Gastroesophageal sphincter (tissue), 4 donors: ENCODE measurements at regions not wholly inside any gene's neighbourhood (a gene's known extent, or its start where the extent isn't known, plus 50 kb on each side); places are given as distances from the start of the nearest gene placed in this dataset.
A peak's percentile ranks its signal among the peaks of the same experiment; 100 is the strongest.

Experiments
- ATAC-seq: fragments of 150-250 bp; one replicate; pipeline ENCODE4 v1.9.1; 2016; ENCODE audit warnings: mild to moderate bottlenecking, moderate library complexity
- H3K27ac ChIP-seq, 4 donors: fragments of 200-600 bp; sonication (generic) in 3 of 4; 1 replicate in 3 of 4; 2 replicates in 1 of 4; pipeline ENCODE4 v1.5.1; 2016 to 2019
- H3K27me3 ChIP-seq: fragments of 200-600 bp; sonication (generic); one replicate; pipeline ENCODE4 v1.5.1; 2019
- H3K36me3 ChIP-seq, 2 donors: fragments of 200-600 bp; sonication (generic); one replicate each; pipeline ENCODE4 v1.5.1; 2019; ENCODE audit warnings: control low read depth in 1 of 2
- H3K4me1 ChIP-seq, 3 donors: fragments of 200-600 bp; sonication (generic); 1 replicate in 2 of 3; 2 replicates in 1 of 3; pipeline ENCODE4 v1.5.1; 2016 to 2019; ENCODE audit warnings: control low read depth in 2 of 3
- H3K4me3 ChIP-seq, 2 donors: fragments of 200-600 bp; sonication (generic); one replicate each; pipeline ENCODE4 v1.5.1; 2019; ENCODE audit warnings: mild to moderate bottlenecking in 1 of 2, moderate library complexity in 1 of 2
- H3K9me3 ChIP-seq, 3 donors: fragments of 200-600 bp; sonication (generic); one replicate each; pipeline ENCODE4 v1.5.1; 2017 to 2019; ENCODE audit warnings: control low read depth in 2 of 3
- EP300 ChIP-seq: sonication (generic); formaldehyde crosslinking; IDR thresholded peaks from one replicate; pipeline ENCODE4 v1.6.1; 2017; ENCODE audit warnings: antibody characterized with exemption, mild to moderate bottlenecking
- POLR2A ChIP-seq, 2 donors: fragments of 450-650 bp; IDR thresholded peaks; one replicate each; pipeline ENCODE4 v1.6.1; 2017; ENCODE audit warnings: antibody characterized with exemption in 2 of 2, mild to moderate bottlenecking in 2 of 2, moderate library complexity in 1 of 2
- POLR2AphosphoS5 ChIP-seq: sonication (generic); formaldehyde crosslinking; IDR thresholded peaks from one replicate; pipeline ENCODE4 v1.6.1; 2017; ENCODE audit warnings: antibody characterized with exemption
- WGBS, 2 donors: methylation state at CpG; one replicate each; pipeline ENCODE4 v1.1.5; 2018; ENCODE audit warnings: low coverage in 1 of 2; 5-methylcytosine and 5-hydroxymethylcytosine counted together
- TF ChIP-seq, protein P1 (sequence below), 4 experiments: fragments of 200-600 bp in 2 of 4; fragments of 450-650 bp in 2 of 4; sonication (generic) in 1 of 4; IDR thresholded peaks; one replicate each; pipeline ENCODE4 v1.5.1; 2017 to 2019; ENCODE audit warnings: antibody characterized with exemption in 4 of 4, mild to moderate bottlenecking in 2 of 4, moderate library complexity in 2 of 4

DNA sequence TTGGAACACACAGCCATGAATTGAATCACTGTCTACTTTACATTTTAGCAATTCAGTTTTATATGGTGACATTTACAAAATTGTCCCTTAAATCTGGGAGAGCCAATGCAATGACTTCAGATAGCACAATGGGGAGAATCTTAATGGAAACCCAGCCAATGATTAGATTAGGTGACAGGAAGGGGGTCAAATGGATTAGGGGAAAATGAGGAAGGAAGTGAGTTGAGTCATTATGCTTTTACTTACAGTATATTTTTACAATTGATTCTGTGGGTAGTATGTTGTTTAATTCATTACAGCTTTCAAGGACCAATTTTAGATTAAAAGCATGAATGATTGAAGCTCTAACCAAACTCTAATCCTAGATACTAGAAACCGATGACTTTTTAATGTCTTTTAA lies 229.8 kb downstream of the SOX4 start:
- Histone ChIP-seq H3K27me3 (no peaks in the 10 kb centered on the region), H3K4me1 (peaks cover 0 to 12% (median 0%) of the 10 kb centered on the region in 3 donors), H3K9me3 (no peaks in the 10 kb centered on the region), H3K4me3 (no peak overlapping the region), H3K36me3 (no peaks in the 10 kb centered on the region), H3K27ac (no peak overlapping the region)
- 42 to 75% methylated on average over 1 of the region's 1 CpG for WGBS, 2 donors
- no peak for TF ChIP-seq POLR2A (IDR thresholded peaks at IDR 0.05)
- no peak for ATAC-seq

DNA sequence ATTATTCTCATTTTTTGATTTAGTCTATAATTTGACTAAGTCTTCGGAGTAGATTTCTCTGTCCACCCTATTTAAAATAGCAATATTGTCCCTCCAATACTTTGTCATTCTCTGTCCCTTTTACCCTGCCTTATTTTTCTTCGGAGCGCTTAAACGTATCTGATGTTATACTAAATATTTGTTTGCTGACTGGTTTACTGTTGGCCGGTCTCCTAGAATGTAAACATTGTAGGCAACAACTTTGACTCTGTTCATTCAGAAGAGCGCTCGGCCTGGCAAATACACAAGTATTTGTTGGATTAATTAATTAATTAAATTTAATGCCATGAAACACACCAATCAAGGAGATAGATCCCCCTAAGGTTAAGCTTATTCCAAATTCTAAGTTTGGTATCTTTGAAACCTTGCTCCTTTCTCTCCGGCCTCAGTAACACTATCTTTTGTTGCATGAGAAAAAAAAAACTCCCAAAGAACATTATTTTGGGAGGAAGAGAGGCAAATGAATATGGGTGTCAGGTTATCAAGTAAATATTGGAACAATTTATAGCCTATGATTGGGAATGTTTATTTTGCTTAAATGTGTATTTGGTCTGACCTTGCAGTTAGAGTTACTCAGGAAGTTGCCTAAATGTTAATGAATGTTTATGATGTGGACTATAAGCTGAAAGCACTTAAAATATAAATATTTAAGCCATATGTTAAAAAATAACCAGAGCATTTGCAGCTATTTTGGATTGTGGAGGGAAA lies 231.1 kb downstream of the SOX4 start:
- 82 to 94% methylated on average over 8 of the region's 8 CpGs for WGBS, 2 donors
- no peak for ATAC-seq
- H3K9me3 ChIP-seq: no peaks in the 10 kb centered on the region
- no peaks in the 10 kb centered on the region for H3K27me3 ChIP-seq
- H3K36me3 ChIP-seq: no peaks in the 10 kb centered on the region
- peaks cover 0 to 24% (median 3%) of the 10 kb centered on the region in 3 donors for H3K4me1 ChIP-seq
- no peak overlapping the region for H3K4me3 ChIP-seq
- H3K27ac ChIP-seq: no peak overlapping the region
- TF ChIP-seq POLR2A (IDR thresholded peaks at IDR 0.05) (no peak), POLR2AphosphoS5 (no peak), EP300 (no peak)
- TF ChIP-seq, protein P1, sequence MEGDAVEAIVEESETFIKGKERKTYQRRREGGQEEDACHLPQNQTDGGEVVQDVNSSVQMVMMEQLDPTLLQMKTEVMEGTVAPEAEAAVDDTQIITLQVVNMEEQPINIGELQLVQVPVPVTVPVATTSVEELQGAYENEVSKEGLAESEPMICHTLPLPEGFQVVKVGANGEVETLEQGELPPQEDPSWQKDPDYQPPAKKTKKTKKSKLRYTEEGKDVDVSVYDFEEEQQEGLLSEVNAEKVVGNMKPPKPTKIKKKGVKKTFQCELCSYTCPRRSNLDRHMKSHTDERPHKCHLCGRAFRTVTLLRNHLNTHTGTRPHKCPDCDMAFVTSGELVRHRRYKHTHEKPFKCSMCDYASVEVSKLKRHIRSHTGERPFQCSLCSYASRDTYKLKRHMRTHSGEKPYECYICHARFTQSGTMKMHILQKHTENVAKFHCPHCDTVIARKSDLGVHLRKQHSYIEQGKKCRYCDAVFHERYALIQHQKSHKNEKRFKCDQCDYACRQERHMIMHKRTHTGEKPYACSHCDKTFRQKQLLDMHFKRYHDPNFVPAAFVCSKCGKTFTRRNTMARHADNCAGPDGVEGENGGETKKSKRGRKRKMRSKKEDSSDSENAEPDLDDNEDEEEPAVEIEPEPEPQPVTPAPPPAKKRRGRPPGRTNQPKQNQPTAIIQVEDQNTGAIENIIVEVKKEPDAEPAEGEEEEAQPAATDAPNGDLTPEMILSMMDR (IDR thresholded peaks at IDR 0.05): no peak

DNA sequence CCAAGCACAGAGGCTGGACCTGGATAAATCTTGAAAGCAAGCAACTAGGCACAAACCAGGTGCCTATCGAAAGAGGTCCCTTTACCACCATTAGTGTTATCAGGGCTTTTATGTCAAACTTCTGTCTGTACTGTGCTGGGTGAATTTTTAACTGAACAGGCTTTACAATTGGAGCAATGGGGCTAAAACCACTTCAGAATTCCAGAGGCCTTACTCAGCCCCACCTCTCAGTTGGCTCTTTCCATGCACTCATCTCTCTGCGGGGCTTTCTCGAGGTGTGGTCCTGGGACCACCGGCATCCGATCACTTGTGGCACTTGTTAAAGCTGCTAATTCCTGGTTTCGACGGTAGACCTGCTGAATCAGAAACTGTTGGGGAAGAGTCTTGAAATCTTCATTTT lies 232.5 kb downstream of the SOX4 start:
- 87 to 100% methylated on average over 1 to 6 of the region's 7 CpGs for WGBS, 2 donors
- no peak for TF ChIP-seq POLR2AphosphoS5
- no peak for TF ChIP-seq POLR2A (IDR thresholded peaks at IDR 0.05)
- TF ChIP-seq, protein P1 (IDR thresholded peaks at IDR 0.05): no peak
- no peak for TF ChIP-seq EP300

DNA sequence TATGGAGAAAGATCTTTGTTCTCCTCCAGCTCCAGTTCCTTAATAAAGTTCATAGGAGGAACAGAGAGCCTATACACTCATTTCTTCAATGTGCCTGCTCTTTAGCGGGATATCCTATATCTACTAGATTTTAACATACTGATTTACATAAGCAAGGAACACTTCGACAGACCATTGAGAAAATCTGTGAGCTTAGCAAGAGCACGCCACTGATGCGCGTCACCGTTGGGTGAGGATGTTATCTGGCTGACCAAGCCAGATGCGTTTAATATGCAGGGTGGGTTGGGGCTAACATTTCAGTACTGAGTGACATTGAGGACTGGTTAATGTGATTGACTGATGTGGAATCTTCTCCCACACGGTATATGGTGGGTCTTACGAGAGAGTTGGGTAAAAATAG lies 233.4 kb downstream of the SOX4 start:
- H3K9me3 ChIP-seq: no peaks in the 10 kb centered on the region
- no peaks in the 10 kb centered on the region for H3K27me3 ChIP-seq
- H3K4me1 ChIP-seq: peaks cover 0 to 38% (median 3%) of the 10 kb centered on the region in 3 donors
- H3K27ac ChIP-seq: no peak overlapping the region
- TF ChIP-seq EP300 (no peak), POLR2A (IDR thresholded peaks at IDR 0.05) (no peak), POLR2AphosphoS5 (no peak)
- TF ChIP-seq, protein P1 (IDR thresholded peaks at IDR 0.05): no peak
- 90 to 96% methylated on average over 4 to 6 of the region's 9 CpGs for WGBS, 2 donors
- no peak for ATAC-seq
- no peaks in the 10 kb centered on the region for H3K36me3 ChIP-seq
- no peak overlapping the region for H3K4me3 ChIP-seq

More for the DNA sequence above, 232.5 kb downstream of the SOX4 start:
- Histone ChIP-seq H3K27me3 (no peaks in the 10 kb centered on the region), H3K4me1 (peaks cover 0 to 29% (median 3%) of the 10 kb centered on the region in 3 donors), H3K36me3 (no peaks in the 10 kb centered on the region), H3K9me3 (no peaks in the 10 kb centered on the region), H3K4me3 (no peak overlapping the region), H3K27ac (no peak overlapping the region)
- ATAC-seq: no peak

DNA sequence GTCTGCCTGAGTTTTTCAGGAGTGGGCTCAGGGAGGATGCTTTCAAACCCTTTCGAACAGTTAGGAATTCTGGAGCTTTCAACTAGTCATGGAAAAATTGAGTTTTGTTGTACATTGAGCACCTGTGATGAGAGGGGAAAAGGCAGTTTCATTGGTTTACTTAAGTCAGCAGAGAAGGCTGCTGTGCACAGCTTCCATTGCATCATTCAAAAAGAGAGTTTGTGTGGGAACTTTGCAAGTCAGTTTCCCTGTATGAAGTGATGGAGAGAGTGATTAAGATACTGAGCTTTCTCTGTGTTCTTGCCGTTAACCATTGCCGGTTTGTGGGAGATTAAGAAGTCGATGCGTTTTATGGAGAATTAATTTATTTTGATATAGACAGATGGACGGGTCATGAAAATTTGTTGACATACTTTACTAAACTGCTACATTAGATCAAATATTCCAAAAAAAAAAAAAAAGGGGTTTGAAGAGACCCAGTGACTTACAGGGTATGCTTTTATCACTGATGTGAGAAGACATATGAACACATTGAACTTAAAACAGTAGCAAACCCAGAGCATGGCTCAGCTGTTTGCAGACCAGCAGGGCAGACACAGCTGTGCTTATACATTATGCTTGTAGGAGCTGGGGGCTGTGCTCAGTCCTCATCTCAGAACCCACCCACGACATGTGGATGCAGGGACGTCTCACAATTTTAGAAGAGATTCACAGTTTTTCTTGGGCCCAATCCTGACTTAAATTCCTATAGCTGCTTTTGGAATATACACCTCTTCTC lies 234.1 kb downstream of the SOX4 start:
- no peak for TF ChIP-seq POLR2AphosphoS5
- no peak for TF ChIP-seq EP300
- TF ChIP-seq, protein P1 (IDR thresholded peaks at IDR 0.05): no peak
- no peak for TF ChIP-seq POLR2A (IDR thresholded peaks at IDR 0.05)
- 64 to 82% methylated on average over 8 of the region's 8 CpGs for WGBS, 2 donors

More for the DNA sequence above, 234.1 kb downstream of the SOX4 start:
- H3K4me3 ChIP-seq: no peak overlapping the region
- H3K27ac ChIP-seq: peak overlapping the region in 1 of 4 donors; percentile 67
- no peaks in the 10 kb centered on the region for H3K36me3 ChIP-seq
- no peak for ATAC-seq
- peaks cover 0 to 40% (median 3%) of the 10 kb centered on the region in 3 donors for H3K4me1 ChIP-seq
- no peaks in the 10 kb centered on the region for H3K9me3 ChIP-seq
- no peaks in the 10 kb centered on the region for H3K27me3 ChIP-seq
